ENCODE measurements at regions not wholly inside any gene's neighbourhood (a gene's known extent, or its start where the extent isn't known, plus 50 kb on each side); places are given as distances from the start of the nearest gene placed in this dataset.

- peak; percentile 3 for DNase-seq (ENCODE audit: low spot score)
Measured at GRCh38 chr18:28972333-28972907, 795.5 kb upstream of the CDH2 start.

- DNase-seq (ENCODE audit: low spot score), result no peak
Measured at GRCh38 chr18:28963481-28963880, 786.6 kb upstream of the CDH2 start.

- peak; percentile 5 for DNase-seq (ENCODE audit: low spot score)
Measured at GRCh38 chr18:28961669-28962228, 784.8 kb upstream of the CDH2 start.

- no peak for DNase-seq (ENCODE audit: low spot score)
Measured at GRCh38 chr18:28960146-28960545, 783.2 kb upstream of the CDH2 start.

GRCh38 chr18:28952339-28952738 is 775.4 kb upstream of the CDH2 start:
- no peak for DNase-seq (ENCODE audit: low spot score)

- DNase-seq (ENCODE audit: low spot score), result no peak
Measured at GRCh38 chr18:28947900-28948299, 771.0 kb upstream of the CDH2 start.

- DNase-seq (ENCODE audit: low spot score), result no peak
Measured at GRCh38 chr18:28946471-28946870, 769.5 kb upstream of the CDH2 start.

- DNase-seq (ENCODE audit: low spot score), result no peak
Measured at GRCh38 chr18:28922936-28923335, 746.0 kb upstream of the CDH2 start.

- no peak for DNase-seq (ENCODE audit: low spot score)
Measured at GRCh38 chr18:28916456-28916855, 739.5 kb upstream of the CDH2 start.

- DNase-seq (ENCODE audit: low spot score), result no peak
Measured at GRCh38 chr18:28905509-28905908, 728.6 kb upstream of the CDH2 start.

GRCh38 chr18:28904789-28905364 is 727.9 kb upstream of the CDH2 start:
- no peak for DNase-seq (ENCODE audit: low spot score)

GRCh38 chr18:28903306-28903705 is 726.4 kb upstream of the CDH2 start:
- DNase-seq (ENCODE audit: low spot score), result no peak

GRCh38 chr18:28890791-28891190 is 713.9 kb upstream of the CDH2 start:
- no peak for DNase-seq (ENCODE audit: low spot score)

GRCh38 chr18:28884304-28884703 is 707.4 kb upstream of the CDH2 start:
- no peak for DNase-seq (ENCODE audit: low spot score)

- no peak for DNase-seq (ENCODE audit: low spot score)
Measured at GRCh38 chr18:28880856-28881255, 703.9 kb upstream of the CDH2 start.

GRCh38 chr18:28875059-28875458 is 698.1 kb upstream of the CDH2 start:
- no peak for DNase-seq (ENCODE audit: low spot score)

- no peak for DNase-seq (ENCODE audit: low spot score)
Measured at GRCh38 chr18:28863396-28863795, 686.5 kb upstream of the CDH2 start.

- no peak for DNase-seq (ENCODE audit: low spot score)
Measured at GRCh38 chr18:28858248-28858647, 681.3 kb upstream of the CDH2 start.

GRCh38 chr18:28855989-28856388 is 679.1 kb upstream of the CDH2 start:
- peak; percentile 4 for DNase-seq (ENCODE audit: low spot score)

GRCh38 chr18:28855524-28855923 is 678.6 kb upstream of the CDH2 start:
- peak; percentile 41 for DNase-seq (ENCODE audit: low spot score)

GRCh38 chr18:28854964-28855363 is 678.0 kb upstream of the CDH2 start:
- peak; percentile 16 for DNase-seq (ENCODE audit: low spot score)

- no peak for DNase-seq (ENCODE audit: low spot score)
Measured at GRCh38 chr18:28846958-28847357, 670.0 kb upstream of the CDH2 start.

GRCh38 chr18:28837100-28837499 is 660.2 kb upstream of the CDH2 start:
- DNase-seq (ENCODE audit: low spot score), result no peak

- DNase-seq (ENCODE audit: low spot score), result no peak
Measured at GRCh38 chr18:28834889-28835288, 658.0 kb upstream of the CDH2 start.
